ENCODE measurements at regions not wholly inside any gene's neighbourhood (a gene's known extent, or its start where the extent isn't known, plus 50 kb on each side); places are given as distances from the start of the nearest gene placed in this dataset.
A peak's percentile ranks its signal among the peaks of the same experiment; 100 is the strongest.

GRCh38 chr11:30786256-30787110, 200.3 kb upstream of the MPPED2 start:
- no peak for TF ChIP-seq CTCF (IDR thresholded peaks at IDR 0.05; ENCODE audit: insufficient read depth, low read depth, low read length)
- H3K4me3 ChIP-seq (ENCODE audit: low read depth, low read length) = no peak overlapping the region
- DNase-seq (ENCODE audit: low read depth) = peak; percentile 17

GRCh38 chr11:30778596-30778995, 192.4 kb upstream of the MPPED2 start:
- no peak for TF ChIP-seq CTCF (IDR thresholded peaks at IDR 0.05; ENCODE audit: insufficient read depth, low read depth, low read length)
- no peak for DNase-seq (ENCODE audit: low read depth)
- no peak overlapping the region for H3K4me3 ChIP-seq (ENCODE audit: low read depth, low read length)

- H3K4me3 ChIP-seq (ENCODE audit: low read depth, low read length) = no peak overlapping the region
- no peak for DNase-seq (ENCODE audit: low read depth)
- TF ChIP-seq CTCF (IDR thresholded peaks at IDR 0.05; ENCODE audit: insufficient read depth, low read depth, low read length) = no peak
Measured at GRCh38 chr11:30775233-30775522, 189.0 kb upstream of the MPPED2 start.

- no peak for DNase-seq (ENCODE audit: low read depth)
- TF ChIP-seq CTCF (IDR thresholded peaks at IDR 0.05; ENCODE audit: insufficient read depth, low read depth, low read length) = no peak
- no peak overlapping the region for H3K4me3 ChIP-seq (ENCODE audit: low read depth, low read length)
Measured at GRCh38 chr11:30774496-30775232, 188.5 kb upstream of the MPPED2 start.

GRCh38 chr11:30772908-30773307, 186.8 kb upstream of the MPPED2 start:
- no peak overlapping the region for H3K4me3 ChIP-seq (ENCODE audit: low read depth, low read length)
- no peak for TF ChIP-seq CTCF (IDR thresholded peaks at IDR 0.05; ENCODE audit: insufficient read depth, low read depth, low read length)
- DNase-seq (ENCODE audit: low read depth) = no peak

- no peak overlapping the region for H3K4me3 ChIP-seq (ENCODE audit: low read depth, low read length)
Measured at GRCh38 chr11:30763951-30764350, 177.8 kb upstream of the MPPED2 start.

More at GRCh38 chr11:30763951-30764350, 177.8 kb upstream of the MPPED2 start:
- DNase-seq (ENCODE audit: low read depth) = no peak
- no peak for TF ChIP-seq CTCF (IDR thresholded peaks at IDR 0.05; ENCODE audit: insufficient read depth, low read depth, low read length)

All from fibroblast of villous mesenchyme (primary cell).